ENCODE measurements at regions not wholly inside any gene's neighbourhood (a gene's known extent, or its start where the extent isn't known, plus 50 kb on each side); places are given as distances from the start of the nearest gene placed in this dataset.

DNA sequence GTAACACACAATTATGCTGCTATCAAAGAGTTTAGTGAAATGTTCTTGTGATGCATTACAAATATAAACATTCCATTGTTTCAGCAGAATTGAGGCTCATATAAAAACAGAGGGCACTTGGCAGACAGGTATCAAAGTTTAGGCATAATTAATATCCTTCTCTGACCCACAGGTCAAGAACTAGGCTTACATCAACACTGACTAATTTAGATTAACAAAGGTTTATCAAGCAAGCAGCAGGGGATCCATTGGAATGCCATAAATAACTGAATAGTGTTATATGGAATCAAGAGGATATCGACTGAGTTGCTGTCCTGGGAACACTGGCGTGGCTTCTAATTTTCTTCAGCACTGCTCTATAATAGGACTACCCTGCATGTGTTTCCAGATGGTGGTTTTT, 414.5 kb upstream of the ARRDC3 start:
- ChIA-PET POLR2A (no interaction called here), CTCF (no interaction called here)
- H3K9me3 ChIP-seq (ENCODE audit: control extremely low read depth in 1 of 3, control insufficient read depth in 2 of 3, insufficient read depth in 1 of 3, low read length in 2 of 3) = peaks cover 0 to 6% (median 5%) of the 10 kb centered on the region in 3 donors
- H2AFZ ChIP-seq (ENCODE audit: insufficient read depth, low read depth, low read length, poor library complexity, severe bottlenecking) = no peak overlapping the region
- Mint-ChIP-seq H3K4me1 (no peaks in the 10 kb centered on the region), H3K27me3 (no peaks in the 10 kb centered on the region), H3K27ac (no peak overlapping the region), H3K9me3 (ENCODE audit: insufficient read depth) (peaks cover 6% of the 10 kb centered on the region), H3K4me3 (no peak overlapping the region)
- no peak overlapping the region for H3K27ac ChIP-seq (ENCODE audit: low read length in 2 of 2)
- intact Hi-C loops (cut with micrococcal nuclease) = no loop called here
- no peaks in the 10 kb centered on the region for H3K79me2 ChIP-seq (ENCODE audit: control insufficient read depth, insufficient read depth, low read length)
- H3K4me1 ChIP-seq (ENCODE audit: control insufficient read depth in 2 of 2, insufficient read depth in 2 of 2, low read length in 2 of 2) = no peaks in the 10 kb centered on the region
- no peak overlapping the region for H3K4me2 ChIP-seq (replicated peaks; ENCODE audit: low read depth, low read length, poor library complexity, severe bottlenecking)
- no peak for ATAC-seq (ENCODE audit: low read depth)
- no peak overlapping the region for H3K4me3 ChIP-seq (ENCODE audit: control extremely low read depth in 1 of 5, extremely low read depth in 1 of 5, insufficient read depth in 1 of 5, low read depth in 2 of 5, low read length in 4 of 5)
- no peaks in the 10 kb centered on the region for H3K27me3 ChIP-seq (replicated peaks in 1 of 4; ENCODE audit: control extremely low read depth in 1 of 4, control insufficient read depth in 3 of 4, insufficient read depth in 4 of 4, low read length in 3 of 4)
- no peaks in the 10 kb centered on the region for H3K36me3 ChIP-seq (replicated peaks in 1 of 2; ENCODE audit: control extremely low read depth in 1 of 2, control insufficient read depth in 1 of 2, extremely low read depth in 1 of 2, insufficient read depth in 2 of 2, low read length in 1 of 2)
- TF ChIP-seq CTCF (IDR thresholded peaks at IDR 0.05) = no peak
- no peak for TF ChIP-seq EZH2 (IDR thresholded peaks at IDR 0.05; ENCODE audit: borderline replicate concordance, insufficient read depth, low read depth, low read length, poor library complexity, severe bottlenecking)
- DNase-seq = no peak
- no CpG with 5 or more reads among the region's 2 CpGs for WGBS (ENCODE audit: insufficient coverage)
- no peak overlapping the region for H3K9ac ChIP-seq (ENCODE audit: low read length)
- H4K20me1 ChIP-seq (ENCODE audit: control insufficient read depth, insufficient read depth, low read length, poor library complexity, severe bottlenecking) = no peaks in the 10 kb centered on the region

- no peaks in the 10 kb centered on the region for H3K9me3 Mint-ChIP-seq (ENCODE audit: insufficient read depth)
- Histone ChIP-seq H3K27ac (ENCODE audit: low read length in 2 of 2) (no peak overlapping the region), H3K36me3 (replicated peaks in 1 of 2; ENCODE audit: control extremely low read depth in 1 of 2, control insufficient read depth in 1 of 2, extremely low read depth in 1 of 2, insufficient read depth in 2 of 2, low read length in 1 of 2) (no peaks in the 10 kb centered on the region), H3K9me3 (ENCODE audit: control extremely low read depth in 1 of 3, control insufficient read depth in 2 of 3, insufficient read depth in 1 of 3, low read length in 2 of 3) (peaks cover 0 to 3% (median 0%) of the 10 kb centered on the region in 3 donors), H3K4me2 (replicated peaks; ENCODE audit: low read depth, low read length, poor library complexity, severe bottlenecking) (no peak overlapping the region), H3K9ac (ENCODE audit: low read length) (no peak overlapping the region), H2AFZ (ENCODE audit: insufficient read depth, low read depth, low read length, poor library complexity, severe bottlenecking) (no peak overlapping the region), H3K4me1 (ENCODE audit: control insufficient read depth in 2 of 2, insufficient read depth in 2 of 2, low read length in 2 of 2) (no peaks in the 10 kb centered on the region), H3K4me3 (ENCODE audit: control extremely low read depth in 1 of 5, extremely low read depth in 1 of 5, insufficient read depth in 1 of 5, low read depth in 2 of 5, low read length in 4 of 5) (no peak overlapping the region), H3K27me3 (replicated peaks in 1 of 4; ENCODE audit: control extremely low read depth in 1 of 4, control insufficient read depth in 3 of 4, insufficient read depth in 4 of 4, low read length in 3 of 4) (no peaks in the 10 kb centered on the region), H4K20me1 (ENCODE audit: control insufficient read depth, insufficient read depth, low read length, poor library complexity, severe bottlenecking) (no peaks in the 10 kb centered on the region), H3K79me2 (ENCODE audit: control insufficient read depth, insufficient read depth, low read length) (no peaks in the 10 kb centered on the region)
- H3K27me3 Mint-ChIP-seq = no peaks in the 10 kb centered on the region
- CTCF ChIA-PET = no interaction called here
- DNase-seq (no peak), ATAC-seq (ENCODE audit: low read depth) (no peak)
- TF ChIP-seq EZH2 (IDR thresholded peaks at IDR 0.05; ENCODE audit: borderline replicate concordance, insufficient read depth, low read depth, low read length, poor library complexity, severe bottlenecking) (no peak), CTCF (IDR thresholded peaks at IDR 0.05) (no peak)
- H3K4me3 Mint-ChIP-seq = no peak overlapping the region
- 83% methylated on average over 1 of the region's 4 CpGs for WGBS (ENCODE audit: insufficient coverage)
- intact Hi-C loops (cut with micrococcal nuclease) = no loop called here
- H3K27ac Mint-ChIP-seq = no peak overlapping the region
- no peaks in the 10 kb centered on the region for H3K4me1 Mint-ChIP-seq
- POLR2A ChIA-PET = no interaction called here
Measured at GRCh38 chr5:91794856-91795548, 411.9 kb upstream of the ARRDC3 start.

All from B cell (primary cell).